NCI-H1436 (cell line): ENCODE measurements at regions not wholly inside any gene's neighbourhood (a gene's known extent, or its start where the extent isn't known, plus 50 kb on each side); places are given as distances from the start of the nearest gene placed in this dataset.
"Not testable (repeated sequence)": the region's sequence is repeated elsewhere in the genome, so short reads cannot be mapped to it uniquely, and the experiment has no call there.

ENCODE experiments used
- DNase-seq: peaks from one replicate; lab custom pipeline; 2025; lab: John Stamatoyannopoulos, UW

DNA sequence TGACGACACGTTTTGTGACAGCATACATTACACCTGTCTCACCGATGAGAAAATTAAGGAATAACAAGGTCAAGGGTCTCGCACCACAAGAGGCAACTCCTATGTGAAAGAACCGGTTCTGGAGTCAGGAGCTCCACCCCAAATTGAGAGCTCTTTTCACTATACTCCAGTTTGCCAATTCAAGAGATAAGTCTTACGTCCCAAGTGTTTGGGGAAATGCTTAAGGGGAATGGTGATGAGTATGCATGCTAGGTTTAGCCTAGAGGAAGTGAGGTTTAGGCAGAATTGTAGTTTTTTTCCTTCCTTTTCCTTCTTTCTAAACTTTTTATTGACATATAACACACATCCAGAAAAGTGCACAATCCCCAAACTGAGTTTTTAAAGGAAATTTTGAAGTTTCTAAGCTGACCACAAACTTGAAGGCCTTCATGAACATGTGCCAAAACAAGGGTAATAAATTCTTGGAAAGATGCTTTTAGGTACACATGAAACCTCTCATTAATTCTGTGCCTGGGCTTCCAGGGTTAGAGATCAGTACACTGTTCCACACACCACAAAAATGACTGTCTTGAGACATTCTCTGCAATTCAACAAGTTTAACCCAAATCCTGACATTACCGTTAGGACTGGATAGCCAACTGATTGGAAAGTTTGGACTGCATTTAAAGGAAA lies 127.6 kb upstream of the SLC1A3 start:
- no peak for DNase-seq

DNA sequence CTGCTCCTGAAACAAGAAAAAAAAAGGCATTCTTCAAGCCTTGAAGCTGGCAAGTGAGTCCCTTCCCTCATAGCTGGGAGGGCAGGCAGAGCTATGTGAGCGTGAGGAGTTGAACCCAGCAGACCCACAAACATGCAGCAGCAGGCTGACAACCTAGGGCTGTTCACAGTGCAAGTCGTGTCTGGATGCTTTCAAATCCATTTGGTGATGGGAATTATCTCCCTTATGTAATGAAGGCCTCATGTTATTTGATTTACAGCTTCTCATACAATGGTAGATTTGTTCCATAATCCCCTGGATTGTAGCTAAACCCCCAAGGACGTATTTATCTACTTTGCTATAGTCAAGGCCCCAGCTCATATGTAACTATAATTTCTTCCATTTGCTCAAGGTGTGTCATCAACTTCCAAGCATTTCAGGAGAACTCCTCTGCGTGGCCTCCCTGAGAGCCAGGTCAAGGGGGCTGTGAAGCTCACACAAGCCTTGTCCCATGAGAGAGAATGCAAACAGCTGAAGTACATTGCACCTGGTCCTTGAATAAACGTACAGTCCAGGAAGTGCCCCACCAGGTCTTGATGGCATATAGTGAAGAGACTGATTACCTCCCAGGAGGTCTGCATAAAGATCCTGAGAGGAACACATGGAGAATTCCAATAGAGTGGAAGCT lies 124.8 kb upstream of the SLC1A3 start:
- DNase-seq, result no peak

DNA sequence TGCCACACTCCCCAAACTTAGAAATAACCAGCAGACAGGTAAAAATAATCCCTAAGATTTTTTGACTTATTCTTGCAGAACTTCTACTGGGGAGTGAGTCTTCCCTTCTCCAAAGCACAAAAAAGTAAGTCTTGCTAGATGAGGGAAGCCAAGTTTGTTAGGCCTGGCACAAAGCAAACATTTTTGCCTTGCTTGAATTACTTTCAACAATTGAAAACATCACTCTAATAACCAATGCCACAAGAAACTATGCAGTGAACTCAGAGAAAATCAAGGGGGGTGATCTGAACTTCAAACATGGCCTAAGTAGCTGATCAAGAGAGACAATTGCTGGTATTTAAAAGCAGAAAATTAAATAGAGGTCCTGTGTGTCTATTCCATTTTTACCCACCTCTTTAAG lies 123.6 kb upstream of the SLC1A3 start:
- no peak for DNase-seq

DNA sequence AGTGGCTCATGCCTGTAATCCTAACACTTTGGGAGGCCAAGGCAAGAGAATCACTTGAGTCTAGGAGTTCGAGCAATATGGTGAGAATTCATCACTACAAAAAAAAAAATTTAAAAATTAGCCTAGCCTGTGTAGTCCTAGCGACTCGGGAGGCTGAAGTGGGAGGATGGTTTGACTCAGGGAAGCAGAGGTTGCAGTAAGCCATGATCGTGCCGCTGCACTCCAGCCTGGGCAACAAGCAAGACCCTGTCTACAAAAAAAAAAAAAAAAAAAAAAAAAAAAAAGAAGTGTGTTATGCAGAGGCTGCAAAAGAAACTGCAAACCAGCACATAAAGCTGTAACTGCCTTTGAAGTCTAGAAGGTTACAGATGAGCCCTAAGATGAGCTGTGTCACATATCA lies 116.9 kb upstream of the SLC1A3 start:
- no peak for DNase-seq

DNA sequence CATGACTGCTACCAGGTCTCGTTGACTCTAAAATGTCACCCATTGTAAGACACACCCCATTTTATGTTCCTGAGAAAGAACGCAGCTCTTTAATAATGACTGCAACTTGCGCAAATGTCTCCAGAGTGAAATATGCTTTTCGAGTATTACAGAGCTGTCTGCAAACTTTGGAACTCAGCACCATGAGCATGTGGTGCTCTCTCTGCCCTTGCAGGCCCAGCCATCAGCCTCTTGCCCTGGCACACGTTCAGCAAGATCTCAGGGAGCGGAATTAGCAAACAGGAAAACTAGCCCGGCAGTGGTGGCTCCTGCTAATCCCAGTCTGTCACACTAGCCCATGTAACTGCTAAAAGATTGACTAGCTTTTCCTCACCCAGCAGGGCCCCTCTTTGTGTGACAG lies 114.5 kb upstream of the SLC1A3 start:
- DNase-seq, result no peak

DNA sequence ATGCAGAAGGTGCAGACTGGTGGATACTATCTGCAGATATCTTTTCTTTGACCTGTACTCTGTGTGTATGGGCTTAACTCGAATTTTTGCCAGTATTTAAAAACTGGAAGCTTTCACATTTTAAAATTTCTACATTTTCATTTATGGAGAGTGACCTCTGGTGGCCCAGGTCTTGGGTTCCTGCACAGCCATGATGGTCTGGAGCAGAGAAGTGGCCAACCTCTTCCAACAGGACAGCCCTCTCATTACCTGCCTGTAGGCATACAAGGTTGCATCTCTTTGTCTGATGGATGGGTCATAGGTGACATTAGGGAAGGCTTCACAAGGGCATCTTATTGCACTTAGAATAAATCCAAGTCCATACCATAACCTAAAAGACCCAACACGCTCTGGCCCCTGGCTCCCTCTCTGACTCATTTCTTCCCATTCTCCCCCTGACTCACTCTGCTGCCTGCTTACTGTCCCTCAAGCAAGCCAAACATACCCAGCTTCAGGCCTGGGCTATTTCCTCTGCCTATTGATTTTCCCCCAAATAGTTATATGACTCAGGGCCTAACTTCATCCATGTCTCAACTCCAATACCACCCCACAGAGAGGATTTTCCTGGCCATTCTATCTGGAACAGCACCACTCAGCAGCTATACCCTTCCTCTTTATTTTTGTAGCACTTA lies 113.3 kb upstream of the SLC1A3 start:
- no peak for DNase-seq

DNA sequence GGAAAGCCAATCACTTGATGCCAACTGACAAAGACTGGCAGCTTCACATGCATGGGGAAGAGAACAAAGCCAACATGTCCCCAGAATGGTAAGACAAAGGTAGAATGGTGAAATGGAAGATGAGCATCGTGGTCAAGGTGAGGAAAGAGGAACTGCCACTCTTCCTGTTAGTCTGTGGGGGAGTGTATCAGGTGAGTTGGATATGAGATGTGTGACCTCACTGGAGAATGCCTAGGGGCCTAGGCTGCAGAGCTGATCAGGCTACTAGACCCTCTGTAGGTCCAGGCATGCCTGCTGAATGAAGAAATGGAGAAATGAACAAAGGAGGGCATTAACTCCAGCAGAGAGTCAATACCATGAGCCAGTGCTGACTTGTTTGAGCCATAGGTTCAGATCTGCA lies 112.4 kb upstream of the SLC1A3 start:
- DNase-seq, result no peak

DNA sequence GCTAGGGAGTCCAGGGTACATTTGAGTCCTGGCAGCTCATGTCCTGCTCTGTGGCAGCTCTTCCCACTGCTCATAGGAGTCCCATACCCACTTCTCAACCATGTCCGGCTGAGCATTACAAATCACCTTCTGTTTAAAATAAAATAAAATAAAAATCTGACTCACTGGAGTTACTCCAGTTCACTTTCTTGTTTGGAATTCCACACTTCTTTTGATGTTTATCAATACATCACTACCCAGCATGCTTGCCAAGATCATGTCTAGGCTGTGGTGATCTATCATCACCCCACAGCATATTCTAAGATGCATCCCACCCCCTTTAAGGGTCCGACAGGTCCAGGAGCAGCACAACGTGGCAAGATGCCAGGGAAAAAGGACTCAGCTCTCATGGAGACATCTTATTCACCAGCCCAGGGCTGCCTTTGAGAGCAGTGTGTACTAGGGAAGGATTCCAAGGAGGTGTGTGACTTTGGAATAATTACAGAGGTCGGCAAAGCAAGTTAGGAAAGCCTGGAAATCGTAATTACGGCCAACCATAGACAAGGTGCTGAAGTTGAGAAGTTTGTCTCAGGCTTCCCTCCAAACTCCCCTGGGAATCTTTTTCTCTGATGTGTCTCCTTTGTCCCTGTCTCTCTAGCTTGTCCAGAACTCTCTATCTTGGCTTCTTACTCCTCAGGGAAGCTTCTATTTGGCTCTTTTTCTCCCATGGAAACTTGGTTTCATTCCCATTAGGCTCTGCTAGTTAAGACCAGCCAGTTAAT lies 111.4 kb upstream of the SLC1A3 start:
- no peak for DNase-seq

DNA sequence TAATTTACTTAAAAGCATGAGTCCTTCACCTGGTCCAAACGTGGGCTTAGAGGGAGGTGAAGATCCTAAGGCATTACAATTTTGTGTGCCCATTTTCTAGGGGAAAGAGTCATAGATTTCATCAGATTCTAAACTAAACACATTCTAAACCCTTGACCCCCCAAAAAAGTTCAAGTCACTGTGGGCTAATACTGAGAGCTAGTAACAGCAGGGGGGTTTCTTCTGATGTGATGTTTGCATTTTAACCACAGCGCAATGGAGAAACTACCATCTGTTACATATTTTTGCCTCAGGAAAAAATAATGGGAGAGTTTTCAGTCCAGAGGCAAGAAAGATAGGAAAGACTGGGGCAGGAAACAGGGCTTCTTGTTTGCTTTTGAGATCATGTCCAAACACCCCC lies 110.8 kb upstream of the SLC1A3 start:
- no peak for DNase-seq

DNA sequence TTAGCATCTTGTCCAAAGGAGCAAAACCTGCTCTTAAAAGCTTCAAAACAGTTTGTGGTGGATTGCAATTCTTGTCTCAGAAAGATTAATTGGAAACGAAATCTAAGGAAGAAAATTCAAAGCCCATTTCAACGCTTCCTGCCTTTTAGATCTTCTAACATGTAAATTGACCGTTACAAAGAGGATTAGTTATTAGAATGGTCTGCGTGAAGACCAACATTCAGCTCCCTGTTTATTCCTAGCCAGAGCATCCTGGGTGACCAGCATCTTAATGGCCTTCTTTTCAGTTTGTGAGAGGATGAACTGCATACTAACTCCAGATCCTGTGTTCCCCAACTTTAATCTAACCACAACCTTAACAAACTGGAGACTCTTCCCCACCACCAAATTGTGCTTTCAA lies 109.9 kb upstream of the SLC1A3 start:
- no peak for DNase-seq

DNA sequence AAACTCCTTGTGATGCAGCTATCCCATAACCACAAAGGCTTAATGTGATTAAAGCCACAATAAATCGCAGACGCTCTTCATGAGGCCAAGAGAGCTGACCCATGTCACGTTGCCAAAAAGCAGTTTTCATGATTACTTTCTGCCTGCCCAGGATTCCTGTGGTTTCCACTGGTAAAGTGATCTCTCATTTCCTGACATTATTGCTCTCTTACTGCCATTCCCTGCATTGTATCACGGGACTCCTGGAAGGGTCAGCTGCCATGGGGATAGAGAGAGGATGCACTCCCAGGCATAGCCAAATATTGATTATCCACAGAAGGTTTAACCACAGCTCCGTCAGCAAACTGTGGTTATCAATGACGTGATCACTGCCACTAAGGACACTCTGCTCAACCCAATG lies 103.8 kb upstream of the SLC1A3 start:
- DNase-seq, result no peak

DNA sequence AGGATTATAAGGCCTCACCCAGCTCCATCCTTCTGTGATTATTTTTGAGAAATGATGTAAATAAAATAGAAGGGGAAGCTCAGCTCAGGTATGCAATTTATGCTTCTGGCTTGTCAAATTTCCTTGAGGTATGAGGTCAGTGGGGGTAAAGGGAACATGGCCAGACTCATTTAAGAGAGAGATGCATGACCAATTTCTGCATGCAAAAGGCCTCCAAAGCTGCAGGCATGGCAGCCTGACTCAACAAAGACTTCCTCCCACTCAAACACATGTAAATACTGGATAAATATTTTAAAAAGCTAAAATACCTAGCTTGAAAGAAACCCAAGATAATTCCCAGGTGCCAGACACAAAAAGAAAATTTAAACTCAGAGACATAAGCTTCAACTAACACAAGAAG lies 101.4 kb upstream of the SLC1A3 start:
- no peak for DNase-seq

DNA sequence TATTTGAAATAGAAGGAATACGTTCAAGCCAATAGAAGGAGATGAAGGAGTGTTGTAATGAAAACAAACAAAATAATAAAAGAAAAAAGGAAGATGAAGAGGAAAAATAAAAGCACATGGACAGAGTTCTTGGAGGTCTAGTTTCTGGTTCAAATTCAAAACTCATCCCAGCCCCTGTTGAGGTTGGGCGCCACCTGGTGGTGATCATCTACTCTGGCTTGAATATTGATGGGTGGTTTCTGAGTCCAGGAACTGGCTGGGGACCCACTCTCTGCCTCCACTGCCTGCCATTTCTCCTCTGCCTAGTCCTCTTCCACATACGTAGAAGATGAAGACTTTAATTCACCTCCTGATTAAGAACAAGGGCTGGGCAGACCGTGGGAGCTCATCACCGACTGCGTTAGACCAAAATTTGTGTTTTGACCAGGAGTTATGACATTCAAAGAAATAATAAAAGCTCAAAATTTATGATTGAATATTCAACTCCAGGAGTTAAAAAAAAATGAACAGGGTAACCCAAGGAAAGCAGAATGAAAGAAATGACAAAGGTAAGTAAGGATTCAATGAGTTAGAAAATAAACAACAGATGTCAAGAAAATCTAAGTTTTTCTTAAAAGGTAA lies 99.0 kb upstream of the SLC1A3 start:
- peak; percentile 43 for DNase-seq

DNA sequence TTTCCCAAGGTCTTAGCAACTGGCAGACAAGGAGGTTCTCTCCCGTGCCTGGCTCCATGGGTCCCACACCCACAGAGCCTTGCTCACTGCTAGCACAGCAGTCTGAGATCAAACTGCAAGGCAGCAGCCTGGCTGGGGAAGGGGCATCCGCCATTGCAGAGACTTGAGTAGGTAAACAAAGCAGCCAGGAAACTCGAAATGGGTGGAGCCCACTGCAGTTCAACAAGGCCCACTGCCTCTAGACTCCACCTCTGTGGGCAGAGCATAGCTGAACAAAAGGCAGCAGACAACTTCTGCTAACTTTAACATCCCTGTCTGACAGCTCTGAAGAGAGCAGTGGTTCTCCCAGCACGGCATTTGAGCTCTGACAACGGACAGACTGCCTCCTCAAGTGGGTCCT lies 98.1 kb upstream of the SLC1A3 start:
- not testable (repeated sequence) for DNase-seq

DNA sequence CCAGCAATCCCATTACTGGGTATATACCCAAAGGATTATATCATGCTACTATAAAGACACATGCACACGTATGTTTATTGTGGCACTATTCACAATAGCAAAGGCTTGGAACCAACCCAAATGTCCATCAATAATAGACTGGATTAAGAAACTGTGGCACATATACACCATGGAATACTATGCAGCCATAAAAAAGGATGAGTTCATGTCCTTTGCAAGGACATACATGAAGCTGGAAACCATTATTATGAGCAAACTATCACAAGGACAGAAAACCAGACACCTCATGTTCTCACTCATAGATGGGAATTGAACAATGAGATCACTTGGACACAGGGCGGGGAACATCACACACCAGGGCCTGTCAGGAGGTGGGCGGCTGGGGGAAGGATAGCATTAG lies 92.8 kb upstream of the SLC1A3 start:
- DNase-seq, result not testable (repeated sequence)

DNA sequence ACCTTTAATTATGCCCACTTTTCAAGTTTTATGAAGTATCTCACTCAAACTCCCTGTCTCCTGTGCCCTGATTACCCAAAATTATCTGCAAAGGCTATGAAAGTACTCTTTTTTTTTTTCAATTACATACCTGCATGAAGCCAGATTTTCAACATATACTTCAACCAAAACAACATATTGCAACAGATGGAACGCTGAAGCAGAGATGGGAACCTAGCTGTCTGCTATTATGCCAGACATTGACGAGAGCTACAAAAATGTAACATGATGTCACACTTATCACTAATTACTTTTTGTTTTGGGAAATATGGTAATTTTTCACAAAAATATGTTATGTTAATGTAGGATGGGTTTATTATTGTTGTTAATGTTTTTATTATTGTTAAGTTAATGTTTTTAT lies 86.5 kb upstream of the SLC1A3 start:
- no peak for DNase-seq

DNA sequence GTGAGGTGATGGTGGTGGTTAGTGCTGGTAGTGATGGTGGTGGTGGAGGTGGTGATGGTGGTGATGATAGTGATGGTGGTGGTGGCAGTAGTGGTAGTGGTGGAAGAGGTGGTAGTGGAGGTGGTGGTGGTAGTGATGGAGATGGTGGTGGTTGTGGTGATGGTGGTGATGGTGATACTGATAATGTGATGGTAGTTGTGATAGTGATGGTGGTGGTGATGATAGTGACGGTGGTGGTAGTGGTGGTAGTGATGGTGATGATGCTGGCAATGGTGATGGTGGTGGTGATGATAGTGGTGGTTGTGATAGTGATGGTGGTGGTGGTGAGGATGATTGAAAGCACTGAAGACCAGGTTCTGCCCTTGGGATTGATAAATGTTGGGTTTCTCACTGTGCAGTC lies 85.2 kb upstream of the SLC1A3 start:
- DNase-seq, result no peak

DNA sequence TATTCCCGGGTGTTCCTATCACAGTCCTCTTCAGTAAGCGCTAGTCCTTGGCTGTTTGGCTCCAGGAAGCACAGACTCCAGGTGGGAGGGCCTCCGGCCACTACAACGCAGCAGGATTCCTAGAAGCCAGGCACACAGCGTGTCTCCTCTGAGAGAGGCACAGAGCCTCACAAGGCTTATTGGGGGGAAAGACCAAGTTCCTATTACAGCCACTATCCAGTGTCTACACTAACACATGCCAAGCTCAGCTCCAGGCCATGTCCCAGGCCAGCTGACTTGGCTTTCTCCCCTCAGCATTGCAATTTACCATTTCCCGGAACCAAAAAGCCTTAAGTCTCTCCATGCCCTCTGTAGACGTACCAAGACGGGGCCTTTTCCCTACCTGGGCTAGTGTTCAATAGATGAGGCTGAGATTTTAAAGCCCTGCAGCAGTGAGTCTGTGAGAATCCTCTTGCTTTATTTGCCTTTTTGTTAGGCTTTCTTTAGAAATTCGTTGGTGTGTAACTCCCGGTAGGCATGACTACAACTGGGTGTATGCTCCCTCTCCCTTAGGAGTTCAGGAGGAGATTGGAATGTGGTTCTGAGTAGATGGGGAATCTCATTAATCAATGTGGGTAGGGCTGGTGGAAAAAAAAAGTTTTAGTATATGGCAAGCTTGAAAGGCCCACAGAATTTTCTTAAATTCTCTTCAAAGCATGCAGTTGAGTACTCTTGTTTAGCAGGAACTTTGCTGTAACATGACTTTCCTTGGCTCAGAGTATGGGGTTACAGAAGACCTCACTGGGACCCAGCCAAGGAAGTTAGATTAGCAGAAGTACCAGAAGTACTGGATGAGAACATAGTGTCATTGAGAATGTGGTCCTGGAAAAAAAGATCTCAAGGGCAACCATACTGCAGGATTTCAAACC lies 84.3 kb upstream of the SLC1A3 start:
- no peak for DNase-seq

DNA sequence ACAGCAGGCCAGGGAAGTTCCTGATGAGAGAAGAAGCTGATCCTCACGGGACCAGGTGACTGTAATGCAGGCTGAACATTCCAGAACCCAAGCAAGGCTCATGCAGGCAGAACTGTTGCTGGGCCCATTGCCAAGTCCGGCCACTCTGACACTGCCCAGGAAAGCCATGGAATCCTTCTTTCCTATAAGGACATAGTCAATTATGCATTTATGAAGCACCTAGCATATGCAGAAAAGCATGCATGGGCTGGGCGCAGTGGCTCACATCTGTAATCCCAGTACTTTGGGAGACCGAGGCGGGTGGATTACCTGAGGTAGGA lies 83.7 kb upstream of the SLC1A3 start:
- DNase-seq, result no peak

DNA sequence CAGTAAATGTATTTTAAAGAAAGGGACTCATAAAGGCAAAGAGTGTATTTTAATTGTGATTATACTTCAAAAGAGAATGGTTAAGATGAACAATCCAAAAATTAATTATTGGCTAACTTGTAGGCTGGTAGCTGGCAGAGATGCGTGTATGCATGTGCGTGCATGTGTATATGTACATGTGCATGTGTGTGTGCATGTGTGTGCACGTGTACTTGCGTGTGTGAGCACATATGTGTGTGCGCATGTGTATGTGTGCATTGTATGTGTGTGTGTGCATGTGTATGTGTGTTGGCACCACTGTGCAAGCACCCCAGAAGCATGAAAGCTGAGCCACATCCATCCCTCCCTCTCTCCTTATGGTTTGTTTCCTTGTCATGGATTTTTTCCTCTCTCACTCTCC lies 83.0 kb upstream of the SLC1A3 start:
- DNase-seq, result no peak

DNA sequence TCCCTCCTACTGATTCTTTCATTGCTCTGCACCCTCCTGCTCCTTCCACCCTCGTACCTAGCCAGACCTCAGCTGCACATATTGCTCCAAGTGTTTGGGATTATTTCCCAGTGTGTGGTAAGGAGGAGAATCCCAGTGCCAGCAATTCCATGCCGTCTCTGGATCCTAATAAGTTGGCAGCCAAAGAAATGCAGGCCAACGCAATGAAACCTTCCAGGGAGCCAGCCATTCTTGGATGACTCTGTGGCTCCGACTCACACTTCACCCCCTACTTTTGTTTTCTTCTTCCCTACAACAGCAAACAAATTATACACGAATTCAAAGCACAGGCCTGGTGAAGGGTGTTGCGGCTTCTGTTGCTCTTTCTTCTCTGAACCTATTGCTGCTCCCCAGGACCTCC lies 82.5 kb upstream of the SLC1A3 start:
- no peak for DNase-seq

DNA sequence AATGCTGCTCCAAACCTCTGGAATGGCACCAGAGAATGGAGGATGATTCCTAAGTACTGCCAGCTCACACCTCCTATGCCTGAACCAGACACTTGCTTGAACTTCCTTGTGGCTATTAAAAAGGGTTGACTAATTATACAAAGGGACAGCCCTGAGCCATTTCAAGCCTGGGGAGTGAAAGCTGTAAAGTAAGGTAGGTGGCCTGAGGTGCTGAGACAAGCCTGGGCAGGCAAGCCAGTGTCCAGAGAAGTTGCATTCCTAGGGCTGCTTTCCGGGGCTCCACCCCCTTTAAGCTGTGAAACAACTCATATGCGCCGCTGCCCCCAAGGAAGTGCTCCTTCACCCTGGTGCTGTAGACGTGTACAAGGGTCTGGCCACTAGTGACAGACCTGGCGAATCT lies 79.9 kb upstream of the SLC1A3 start:
- no peak for DNase-seq
